ENCODE measurements at regions not wholly inside any gene's neighbourhood (a gene's known extent, or its start where the extent isn't known, plus 50 kb on each side); places are given as distances from the start of the nearest gene placed in this dataset.

- TF ChIP-seq CTCF (IDR thresholded peaks at IDR 0.05; ENCODE audit: extremely low read depth in 1 of 2, insufficient read depth in 1 of 2, low read depth in 1 of 2, low read length in 2 of 2) = no peak
- TF ChIP-seq MAX (IDR thresholded peaks at IDR 0.05; ENCODE audit: insufficient read depth, insufficient read length) = no peak
- no peak for TF ChIP-seq EZH2 (IDR thresholded peaks at IDR 0.05; ENCODE audit: borderline replicate concordance, low read depth, low read length, severe bottlenecking)
- no peak for TF ChIP-seq MYC (IDR thresholded peaks at IDR 0.05; ENCODE audit: low read depth, low read length)
These were observed 377.6 kb downstream of the RND3 start for GRCh38 chr2:150109912-150110311.
